MCF 10A (cell line): ENCODE measurements at regions not wholly inside any gene's neighbourhood (a gene's known extent, or its start where the extent isn't known, plus 50 kb on each side); places are given as distances from the start of the nearest gene placed in this dataset.

Source experiments
- BruUV-seq: library from RNA; stranded (reverse); fragments of 400-500 nt; replicated peaks from 2 replicates; lab custom pipeline; 2021; lab: Mats Ljungman, UMichigan
- CTCF ChIA-PET: fragments of 300-600 bp; sonication (Branson Sonifier 250); formaldehyde crosslinking; extraction: SDS; loops from one replicate; lab custom pipeline; 2021; ENCODE audit warnings: antibody characterized with exemption, inconsistent platforms; lab: Yijun Ruan, JAX
- POLR2A ChIA-PET: fragments of 300-600, 350-650 bp; sonication (Branson Sonifier 250); formaldehyde crosslinking; extraction: SDS; loops from one replicate; lab custom pipeline; 2020; ENCODE audit warnings: antibody characterized with exemption, inconsistent platforms; lab: Yijun Ruan, JAX
- DNase-seq: peaks from one replicate; pipeline ENCODE4 v3.0.0-alpha.2; 2018; ENCODE audit not compliant: unreplicated experiment
- H3K27ac Mint-ChIP-seq: one replicate; pipeline ENCODE4 v1.8.0; 2022; ENCODE audit warnings: mild to moderate bottlenecking, low read depth, mixed read lengths; ENCODE audit not compliant: unreplicated experiment
- H3K27me3 Mint-ChIP-seq: one replicate; pipeline ENCODE4 v1.8.0; 2022; ENCODE audit warnings: mixed read lengths; ENCODE audit not compliant: insufficient read depth, unreplicated experiment
- H3K36me3 Mint-ChIP-seq: one replicate; pipeline ENCODE4 v1.8.0; 2022; ENCODE audit warnings: mild to moderate bottlenecking, moderate library complexity, mixed read lengths; ENCODE audit not compliant: insufficient read depth, unreplicated experiment
- H3K4me1 Mint-ChIP-seq: one replicate; pipeline ENCODE4 v1.8.0; 2022; ENCODE audit warnings: mixed read lengths; ENCODE audit not compliant: insufficient read depth, unreplicated experiment
- H3K4me3 Mint-ChIP-seq: one replicate; pipeline ENCODE4 v1.8.0; 2022; ENCODE audit warnings: mild to moderate bottlenecking, moderate library complexity, mixed read lengths; ENCODE audit not compliant: unreplicated experiment
- H3K9me3 Mint-ChIP-seq: one replicate; pipeline ENCODE4 v1.8.0; 2022; ENCODE audit warnings: mixed read lengths; ENCODE audit not compliant: unreplicated experiment
- CTCF ChIP-seq: fragments of 200-600 bp; IDR thresholded peaks from one replicate; pipeline ENCODE4 v1.8.0; 2022; ENCODE audit warnings: antibody characterized with exemption, mild to moderate bottlenecking; ENCODE audit not compliant: unreplicated experiment
- intact Hi-C: fragments of 100-400 bp; cut with micrococcal nuclease; formaldehyde crosslinking; loops from 2 replicates; pipeline ENCODE4 v1.14.1; 2022

DNA sequence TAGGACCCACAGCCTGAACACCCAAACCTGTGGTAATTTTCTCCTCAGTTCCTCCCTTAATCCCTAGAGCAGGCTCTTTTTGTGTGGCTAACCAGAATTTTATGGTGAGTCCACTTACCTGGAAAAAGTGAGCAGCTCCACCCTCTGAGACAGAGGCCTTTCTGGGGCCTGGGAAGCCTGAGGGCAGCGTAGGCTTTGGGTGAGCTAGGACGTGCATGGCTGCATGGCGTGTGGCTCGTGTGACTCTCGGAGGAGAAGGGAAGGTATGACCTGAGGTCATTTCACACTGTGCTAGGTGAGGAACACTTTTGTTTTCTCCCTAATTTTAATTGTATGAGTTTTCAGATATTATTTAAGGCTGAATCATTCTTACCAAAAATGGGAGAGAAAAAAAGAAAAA lies 73.5 kb upstream of the DYNAP start:
- POLR2A ChIA-PET, result no interaction called here
- H3K4me1 Mint-ChIP-seq, result no peaks in the 10 kb centered on the region
- BruUV-seq, result no TSS peak

GRCh38 chr18:54521846-54522245 lies 69.2 kb upstream of the DYNAP start:
- ChIA-PET CTCF (no interaction called here), POLR2A (no interaction called here)
- no peaks in the 10 kb centered on the region for H3K27me3 Mint-ChIP-seq
- no peak for TF ChIP-seq CTCF
- no peak for DNase-seq
- H3K4me1 Mint-ChIP-seq, result no peaks in the 10 kb centered on the region
- H3K4me3 Mint-ChIP-seq, result no peak overlapping the region
- intact Hi-C loops, result no loop called here
- H3K9me3 Mint-ChIP-seq, result no peaks in the 10 kb centered on the region
- no TSS peak for BruUV-seq
- H3K27ac Mint-ChIP-seq, result no peak overlapping the region
- H3K36me3 Mint-ChIP-seq, result no peaks in the 10 kb centered on the region

More for the DNA sequence above, 73.5 kb upstream of the DYNAP start:
- no peaks in the 10 kb centered on the region for H3K9me3 Mint-ChIP-seq
- intact Hi-C loops, result no loop called here
- H3K27me3 Mint-ChIP-seq, result peaks cover 6% of the 10 kb centered on the region
- H3K27ac Mint-ChIP-seq, result no peak overlapping the region
- CTCF ChIA-PET, result interaction anchor here (0.6 kb wide), 1 partner anchor 465 kb away, joined by 4 read pairs; no protein-coding TSS in a partner anchor
- H3K4me3 Mint-ChIP-seq, result no peak overlapping the region
- TF ChIP-seq CTCF, result no peak
- H3K36me3 Mint-ChIP-seq, result no peaks in the 10 kb centered on the region
- no peak for DNase-seq

DNA sequence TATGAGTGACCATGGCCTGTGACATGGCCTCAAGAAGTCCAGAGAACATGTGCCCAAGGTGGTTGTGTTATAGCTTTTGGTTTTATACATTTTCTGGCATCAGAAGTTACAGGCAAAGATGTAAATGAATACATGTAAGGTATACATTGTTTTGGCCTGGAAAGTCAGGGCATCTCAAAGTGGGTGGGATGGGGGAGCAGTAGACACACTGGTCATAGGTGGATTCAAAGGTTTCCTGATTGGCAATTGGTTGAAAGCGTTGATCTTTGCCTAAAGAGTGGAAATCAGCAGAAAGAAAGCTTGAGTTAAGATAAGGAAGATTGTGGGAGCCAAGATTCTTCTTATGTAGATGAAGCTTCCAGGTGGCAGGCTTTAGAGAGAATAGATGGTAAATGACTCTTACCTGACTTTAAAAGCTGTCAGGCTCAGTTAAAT lies 62.1 kb upstream of the DYNAP start:
- H3K9me3 Mint-ChIP-seq, result no peaks in the 10 kb centered on the region
- intact Hi-C loops, result no loop called here

DNA sequence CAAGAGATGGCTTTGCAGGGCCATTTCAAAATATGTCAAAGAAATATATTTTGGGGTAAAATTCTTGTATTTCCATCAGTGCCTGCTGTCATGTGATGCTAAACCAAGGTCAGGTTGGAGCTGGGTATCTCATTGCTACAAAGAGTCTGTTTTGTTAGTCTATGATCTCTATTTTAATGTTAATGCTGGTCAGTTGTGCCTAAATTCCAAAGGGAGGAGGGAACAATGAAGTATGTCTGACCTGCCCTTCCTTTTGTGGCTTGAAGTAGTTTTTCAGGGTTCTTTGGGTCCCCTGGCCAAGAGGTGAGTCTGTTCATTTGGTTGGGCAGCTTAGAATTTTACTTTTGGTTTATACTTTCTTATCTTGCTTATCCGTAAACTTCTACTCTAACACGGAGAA lies 61.6 kb upstream of the DYNAP start:
- BruUV-seq, result no TSS peak
- TF ChIP-seq CTCF, result no peak
- Mint-ChIP-seq H3K27ac (no peak overlapping the region), H3K4me3 (no peak overlapping the region), H3K4me1 (no peaks in the 10 kb centered on the region), H3K36me3 (no peaks in the 10 kb centered on the region), H3K9me3 (no peaks in the 10 kb centered on the region), H3K27me3 (no peaks in the 10 kb centered on the region)
- DNase-seq, result no peak
- ChIA-PET POLR2A (no interaction called here), CTCF (interaction anchor here (0.6 to 0.7 kb wide), 2 partner anchors 30 to 459 kb away, joined by 3 read pairs; no protein-coding TSS in a partner anchor)
- intact Hi-C loops, result no loop called here

More for the DNA sequence above, 62.1 kb upstream of the DYNAP start:
- DNase-seq, result no peak
- no peaks in the 10 kb centered on the region for H3K36me3 Mint-ChIP-seq
- CTCF ChIA-PET, result interaction anchor here (0.7 kb wide), 1 partner anchor 31 kb away, joined by 3 read pairs; no protein-coding TSS in a partner anchor
- POLR2A ChIA-PET, result no interaction called here
- BruUV-seq, result no TSS peak
- no peak overlapping the region for H3K27ac Mint-ChIP-seq
- no peaks in the 10 kb centered on the region for H3K4me1 Mint-ChIP-seq
- no peak for TF ChIP-seq CTCF
- H3K27me3 Mint-ChIP-seq, result no peaks in the 10 kb centered on the region
- no peak overlapping the region for H3K4me3 Mint-ChIP-seq
